ENCODE measurements at regions not wholly inside any gene's neighbourhood (a gene's known extent, or its start where the extent isn't known, plus 50 kb on each side); places are given as distances from the start of the nearest gene placed in this dataset.

GRCh38 chr13:104817271-104817670 lies 1718.2 kb downstream of the EFNB2 start:
- TF ChIP-seq POLR2AphosphoS5 (IDR thresholded peaks at IDR 0.05; ENCODE audit: low read depth, low read length) = no peak
- no peak for TF ChIP-seq POLR2A (IDR thresholded peaks at IDR 0.05; ENCODE audit: low read depth, low read length)
- no peak for TF ChIP-seq TAF1 (IDR thresholded peaks at IDR 0.05; ENCODE audit: borderline replicate concordance, low read depth, low read length)

Data from GM12892 (cell line).